K562 (cell line): ENCODE measurements at regions not wholly inside any gene's neighbourhood (a gene's known extent, or its start where the extent isn't known, plus 50 kb on each side); places are given as distances from the start of the nearest gene placed in this dataset.

ENCODE experiments used
- ATAC-seq: fragments of 200-7000 bp; cut with Tn5 transposase; 3 replicates; pipeline ENCODE4 v1.9.1; 2020; ENCODE audit warnings: moderate library complexity
- BruUV-seq: library from RNA; stranded (reverse); fragments of 400-500 nt; replicated peaks from 2 replicates; lab custom pipeline; 2021; lab: Mats Ljungman, UMichigan
- CTCF ChIA-PET: fragments of 300-600 bp; formaldehyde crosslinking; extraction: SDS; loops from one replicate; lab custom pipeline; 2021; ENCODE audit warnings: low intra/inter-chr PET ratio; lab: Yijun Ruan, JAX
- POLR2A ChIA-PET: fragments of 300-600, 350-650 bp; sonication (Branson Sonifier 250); formaldehyde crosslinking; extraction: SDS; loops from one replicate; lab custom pipeline; 2021; ENCODE audit warnings: antibody characterized with exemption, inconsistent platforms; lab: Yijun Ruan, JAX
- DNase-seq, 4 experiments: peaks; one replicate each; pipeline versions ENCODE4 v3.0.0 to v3.0.0-alpha.2; 2011 to 2018; ENCODE audit warnings: low spot score in 3 of 4, mixed read lengths in 3 of 4; ENCODE audit errors: extremely low read depth in 1 of 4
- FAIRE-seq: peaks from 2 replicates; lab custom pipeline; 2011; peaks lifted over from hg19 to GRCh38; lab: Jason Lieb, UNC
- H2AFZ ChIP-seq: 2 replicates; pipeline ENCODE4 v1.6.0; 2011; ENCODE audit warnings: low read depth, low read length, control low read depth, inconsistent platforms
- H3K27ac ChIP-seq: fragments of 200-600 bp; 3 replicates; pipeline ENCODE4 v1.8.0; 2011; ENCODE audit warnings: low read depth, mild to moderate bottlenecking, control low read depth, inconsistent platforms, low read length, moderate library complexity, mixed read lengths; ENCODE audit errors: extremely low read depth
- H3K27me3 ChIP-seq, 2 experiments: fragments of 300-600 bp in 1 of 2; 2 replicates in 1 of 2; 3 replicates in 1 of 2; pipeline versions ENCODE4 v1.6.0 to v1.8.0; 2011; ENCODE audit warnings: inconsistent platforms in 2 of 2, low read length in 2 of 2, mild to moderate bottlenecking in 1 of 2, mixed read lengths in 1 of 2, moderate library complexity in 1 of 2; ENCODE audit not compliant: control insufficient read depth in 2 of 2, insufficient read depth in 2 of 2
- H3K36me3 ChIP-seq: fragments of 300-600 bp; 3 replicates; pipeline ENCODE4 v1.8.0; 2011; ENCODE audit warnings: mild to moderate bottlenecking, low read length, inconsistent platforms; ENCODE audit not compliant: control insufficient read depth, insufficient read depth
- H3K4me1 ChIP-seq, 2 experiments: fragments of 200-600 bp in 1 of 2; replicated peaks in 1 of 2; 2 replicates in 1 of 2; 3 replicates in 1 of 2; pipeline versions ENCODE4 v1.5.1 to v1.8.0; 2011; ENCODE audit warnings: inconsistent platforms in 2 of 2, low read length in 2 of 2, mild to moderate bottlenecking in 1 of 2, mixed read lengths in 1 of 2, moderate library complexity in 1 of 2; ENCODE audit not compliant: control insufficient read depth in 2 of 2, insufficient read depth in 2 of 2
- H3K4me2 ChIP-seq: 2 replicates; pipeline ENCODE4 v1.6.1; 2011; ENCODE audit warnings: low read length, control low read depth, inconsistent platforms, mixed read lengths; ENCODE audit not compliant: insufficient read depth
- H3K4me3 ChIP-seq: fragments of 200-600 bp; sonication (generic), shearing (Covaris generic); 2 replicates; pipeline ENCODE4 v1.5.1; 2016; ENCODE audit warnings: control low read depth, inconsistent platforms
- H3K79me2 ChIP-seq: fragments of 200-600 bp; 3 replicates; pipeline ENCODE4 v1.8.0; 2011; ENCODE audit warnings: low read length, inconsistent platforms; ENCODE audit not compliant: control insufficient read depth, insufficient read depth
- H3K9ac ChIP-seq, 2 experiments: 2 replicates each; pipeline versions ENCODE4 v1.6.0 to v1.6.1; 2011; ENCODE audit warnings: low read depth in 2 of 2, low read length in 2 of 2, control low read depth in 1 of 2, inconsistent platforms in 1 of 2, mild to moderate bottlenecking in 1 of 2, mixed read lengths in 1 of 2; ENCODE audit not compliant: insufficient read depth in 1 of 2
- H3K9me1 ChIP-seq: one replicate; pipeline ENCODE4 v1.6.0; 2011; ENCODE audit warnings: inconsistent platforms, mild to moderate bottlenecking, low read length, moderate library complexity; ENCODE audit not compliant: control insufficient read depth, insufficient read depth
- H3K9me3 ChIP-seq: replicated peaks from 2 replicates; pipeline ENCODE4 v1.5.1; 2011; ENCODE audit warnings: low read depth, low read length, inconsistent platforms; ENCODE audit not compliant: control insufficient read depth, insufficient read depth
- H4K20me1 ChIP-seq: replicated peaks from 2 replicates; pipeline ENCODE4 v1.6.1; 2011; ENCODE audit warnings: low read length, inconsistent platforms, mixed read lengths; ENCODE audit not compliant: control insufficient read depth, insufficient read depth
- ARNT ChIP-seq, 2 experiments: fragments of 450-650 bp; IDR thresholded peaks; 2 replicates each; pipeline ENCODE4 v1.6.1; 2016; ENCODE audit warnings: mild to moderate bottlenecking in 1 of 2
- BRD9 ChIP-seq: fragments of 450-650 bp; IDR thresholded peaks from 2 replicates; pipeline ENCODE4 v1.6.1; 2018; ENCODE audit warnings: low read depth; ENCODE audit not compliant: partially characterized antibody
- ETV1 ChIP-seq: fragments of 450-650 bp; conservative IDR thresholded peaks from 2 replicates; pipeline ENCODE4 v1.6.1; 2016; ENCODE audit warnings: missing genetic modification characterization, control low read depth, low read depth, missing compliant biosample characterization
- GABPB1 ChIP-seq: sonication (generic); formaldehyde crosslinking; IDR thresholded peaks from 2 replicates; pipeline ENCODE4 v1.8.0; 2022; ENCODE audit warnings: mild to moderate bottlenecking, missing genetic modification reagents
- MAZ ChIP-seq, 2 experiments: fragments of 450-650 bp in 1 of 2; sonication (generic) in 1 of 2; formaldehyde crosslinking; IDR thresholded peaks in 1 of 2; conservative IDR thresholded peaks in 1 of 2; 2 replicates each; pipeline versions ENCODE4 v1.4.0 to v1.5.0; 2020; ENCODE audit warnings: mild to moderate bottlenecking in 1 of 2, missing genetic modification reagents in 1 of 2
- NFE2 ChIP-seq: IDR thresholded peaks from 2 replicates; pipeline ENCODE4 v1.6.1; 2014; ENCODE audit warnings: antibody characterized with exemption, low read depth
- NFIX ChIP-seq: fragments of 250-450 bp; sonication (Bioruptor Pico); IDR thresholded peaks from 2 replicates; pipeline ENCODE4 v1.4.0; 2020; ENCODE audit warnings: low read depth, mild to moderate bottlenecking, moderate library complexity
- POLR2G ChIP-seq: fragments of 200-400 bp; formaldehyde crosslinking; IDR thresholded peaks from 2 replicates; pipeline ENCODE4 v1.6.1; 2017; ENCODE audit warnings: low read depth, mild to moderate bottlenecking, antibody characterized with exemption, low read length, moderate library complexity
- RAD21 ChIP-seq, 2 experiments: fragments of 250-450 bp in 1 of 2; fragments of 450-650 bp in 1 of 2; sonication (Bioruptor Pico) in 1 of 2; formaldehyde crosslinking in 1 of 2; IDR thresholded peaks in 1 of 2; conservative IDR thresholded peaks in 1 of 2; 2 replicates each; pipeline versions ENCODE4 v1.4.0 to v1.8.0; 2020 to 2022; ENCODE audit warnings: mild to moderate bottlenecking in 2 of 2, moderate library complexity in 1 of 2
- RBM25 ChIP-seq: fragments of 200-400 bp; formaldehyde crosslinking; IDR thresholded peaks from 2 replicates; pipeline ENCODE4 v1.6.1; 2018; ENCODE audit warnings: low read length, low read depth, moderate library complexity; ENCODE audit not compliant: severe bottlenecking
- ZNF407 ChIP-seq: fragments of 450-650 bp; IDR thresholded peaks from 2 replicates; pipeline ENCODE4 v1.6.1; 2016; ENCODE audit warnings: low read depth
- ZZZ3 ChIP-seq: fragments of 450-650 bp; IDR thresholded peaks from 2 replicates; pipeline ENCODE4 v1.6.1; 2016; ENCODE audit warnings: antibody characterized with exemption, mild to moderate bottlenecking, moderate library complexity
- WGBS: fragments of 100-300 bp; shearing (Covaris generic); methylation state at CpG from one replicate; pipeline ENCODE4 v1.1.6; 2016; ENCODE audit warnings: low coverage, mixed read lengths; ENCODE audit not compliant: insufficient coverage; ENCODE audit errors: missing lambda C conversion rate; 5-methylcytosine and 5-hydroxymethylcytosine counted together
- in situ Hi-C: fragments of 300-500 bp; cut with MboI; formaldehyde crosslinking; loops from 4 replicates; pipeline ENCODE4 v1.15.0; 2018; ENCODE audit warnings: inconsistent platforms, mixed read lengths
- intact Hi-C: fragments of 100-400 bp; cut with micrococcal nuclease; formaldehyde crosslinking; loops from 2 replicates; pipeline ENCODE4 v1.14.2; 2022

- ChIA-PET POLR2A (no interaction called here), CTCF (no interaction called here)
- no peak overlapping the region for H2AFZ ChIP-seq
- H3K9me1 ChIP-seq = no peaks in the 10 kb centered on the region
- intact Hi-C loops = no loop called here
- in situ Hi-C loops = no loop called here
- H3K9ac ChIP-seq = no peak overlapping the region
- ATAC-seq (no peak), FAIRE-seq (no peak), DNase-seq (no peak)
- H3K4me2 ChIP-seq = no peak overlapping the region
- 1% methylated on average over 4 of the region's 4 CpGs for WGBS
- no peaks in the 10 kb centered on the region for H4K20me1 ChIP-seq
- no peak overlapping the region for H3K4me3 ChIP-seq
- no peak overlapping the region for H3K27ac ChIP-seq
- H3K27me3 ChIP-seq = no peaks in the 10 kb centered on the region
- H3K79me2 ChIP-seq = no peaks in the 10 kb centered on the region
- H3K9me3 ChIP-seq = no peaks in the 10 kb centered on the region
- no TSS peak for BruUV-seq
- no peaks in the 10 kb centered on the region for H3K36me3 ChIP-seq
- no peaks in the 10 kb centered on the region for H3K4me1 ChIP-seq
- TF ChIP-seq MAZ (CRISPR knock-in tag; conservative IDR thresholded peaks at IDR 0.05 in 1 of 2, IDR thresholded peaks at IDR 0.05 in 1 of 2) (no peak), NFIX (no peak), ETV1 (no peak), RAD21 (CRISPR knock-in tag; conservative IDR thresholded peaks at IDR 0.05 in 1 of 2, IDR thresholded peaks at IDR 0.05 in 1 of 2) (no peak), BRD9 (no peak), GABPB1 (CRISPR knock-in tag) (no peak), RBM25 (no peak), ZNF407 (no peak), ARNT (IDR thresholded peaks at IDR 0.05) (no peak), POLR2G (no peak), NFE2 (no peak), ZZZ3 (no peak)
These were observed 241.3 kb upstream of the SETMAR start for GRCh38 chr3:4061783-4062360.
